ENCODE measurements at regions not wholly inside any gene's neighbourhood (a gene's known extent, or its start where the extent isn't known, plus 50 kb on each side); places are given as distances from the start of the nearest gene placed in this dataset.
"Not testable (repeated sequence)": the region's sequence is repeated elsewhere in the genome, so short reads cannot be mapped to it uniquely, and the experiment has no call there.

- no peak for DNase-seq (ENCODE audit: low spot score)
These were observed 467.1 kb downstream of the GPAT3 start for GRCh38 chr4:84003046-84003445.

GRCh38 chr4:84001876-84002569 is 466.1 kb downstream of the GPAT3 start:
- no peak for DNase-seq (ENCODE audit: low spot score)

GRCh38 chr4:83996254-83996653 is 460.3 kb downstream of the GPAT3 start:
- DNase-seq (ENCODE audit: low spot score): no peak

- DNase-seq (ENCODE audit: low spot score): no peak
These were observed 457.9 kb downstream of the GPAT3 start for GRCh38 chr4:83993774-83994173.

GRCh38 chr4:83989835-83990234 is 453.9 kb downstream of the GPAT3 start:
- no peak for DNase-seq (ENCODE audit: low spot score)

- no peak for DNase-seq (ENCODE audit: low spot score)
These were observed 445.2 kb downstream of the GPAT3 start for GRCh38 chr4:83981156-83981555.

GRCh38 chr4:83979773-83980172 is 443.9 kb downstream of the GPAT3 start:
- no peak for DNase-seq (ENCODE audit: low spot score)

GRCh38 chr4:83974111-83974780 is 438.3 kb downstream of the GPAT3 start:
- DNase-seq (ENCODE audit: low spot score): no peak

GRCh38 chr4:83964996-83965541 is 429.2 kb downstream of the GPAT3 start:
- DNase-seq (ENCODE audit: low spot score): no peak

GRCh38 chr4:83962492-83962891 is 426.6 kb downstream of the GPAT3 start:
- DNase-seq (ENCODE audit: low spot score): no peak

- DNase-seq (ENCODE audit: low spot score): no peak
These were observed 425.7 kb downstream of the GPAT3 start for GRCh38 chr4:83961575-83961974.

GRCh38 chr4:83959160-83959559 is 423.3 kb downstream of the GPAT3 start:
- DNase-seq (ENCODE audit: low spot score): no peak

- DNase-seq (ENCODE audit: low spot score): peak; percentile 12
These were observed 411.9 kb downstream of the GPAT3 start for GRCh38 chr4:83947830-83948193.

GRCh38 chr4:83947125-83947829 is 411.4 kb downstream of the GPAT3 start:
- DNase-seq (ENCODE audit: low spot score): no peak

- not testable (repeated sequence) for DNase-seq (ENCODE audit: low spot score)
These were observed 407.8 kb downstream of the GPAT3 start for GRCh38 chr4:83943691-83944090.

GRCh38 chr4:83932750-83933391 is 397.0 kb downstream of the GPAT3 start:
- DNase-seq (ENCODE audit: low spot score): no peak

- DNase-seq (ENCODE audit: low spot score): no peak
These were observed 395.9 kb downstream of the GPAT3 start for GRCh38 chr4:83931659-83932438.

GRCh38 chr4:83929550-83929949 is 393.6 kb downstream of the GPAT3 start:
- DNase-seq (ENCODE audit: low spot score): no peak

- no peak for DNase-seq (ENCODE audit: low spot score)
These were observed 391.0 kb downstream of the GPAT3 start for GRCh38 chr4:83926950-83927349.

- no peak for DNase-seq (ENCODE audit: low spot score)
These were observed 387.4 kb downstream of the GPAT3 start for GRCh38 chr4:83923341-83923740.

- no peak for DNase-seq (ENCODE audit: low spot score)
These were observed 386.5 kb downstream of the GPAT3 start for GRCh38 chr4:83922402-83922801.

- no peak for DNase-seq (ENCODE audit: low spot score)
These were observed 385.2 kb downstream of the GPAT3 start for GRCh38 chr4:83921124-83921523.

Data from pons (tissue), 1 donor.